ENCODE measurements at regions not wholly inside any gene's neighbourhood (a gene's known extent, or its start where the extent isn't known, plus 50 kb on each side); places are given as distances from the start of the nearest gene placed in this dataset.
"Not testable (repeated sequence)": the region's sequence is repeated elsewhere in the genome, so short reads cannot be mapped to it uniquely, and the experiment has no call there.

- intact Hi-C loops (cut with DNase I), result no loop called here
- H3K4me3 ChIP-seq (ENCODE audit: low read length), result no peak overlapping the region
- no peaks in the 10 kb centered on the region for H3K27me3 ChIP-seq (ENCODE audit: control insufficient read depth, insufficient read depth)
- H3K27ac ChIP-seq (ENCODE audit: low read length), result no peak overlapping the region
- DNase-seq (no peak), ATAC-seq (no peak)
- peaks cover 3% of the 10 kb centered on the region for H3K4me1 ChIP-seq (ENCODE audit: control insufficient read depth, insufficient read depth, low read length)
- H3K9me3 ChIP-seq (ENCODE audit: control insufficient read depth, low read length), result no peaks in the 10 kb centered on the region
- WGBS, result 91% methylated on average over 2 of the region's 2 CpGs
These were observed 51.8 kb upstream of the CHST3 start for GRCh38 chr10:71912431-71912830.

- Histone ChIP-seq H3K9me3 (ENCODE audit: control insufficient read depth, low read length) (no peaks in the 10 kb centered on the region), H3K27ac (ENCODE audit: low read length) (no peak overlapping the region), H3K4me1 (ENCODE audit: control insufficient read depth, insufficient read depth, low read length) (peaks cover 3% of the 10 kb centered on the region), H3K4me3 (ENCODE audit: low read length) (no peak overlapping the region), H3K27me3 (ENCODE audit: control insufficient read depth, insufficient read depth) (no peaks in the 10 kb centered on the region)
- 78% methylated on average over 10 of the region's 10 CpGs for whole genome bisulfite sequencing
- ATAC-seq (peak in 1 of 2 donors; percentile 63), DNase-seq (no peak)
- intact Hi-C loops (cut with DNase I), result no loop called here
These were observed 52.8 kb upstream of the CHST3 start for GRCh38 chr10:71911296-71911953.

- Histone ChIP-seq H3K9me3 (ENCODE audit: control insufficient read depth, low read length) (no peaks in the 10 kb centered on the region), H3K27ac (ENCODE audit: low read length) (no peak overlapping the region), H3K27me3 (ENCODE audit: control insufficient read depth, insufficient read depth) (no peaks in the 10 kb centered on the region), H3K4me3 (ENCODE audit: low read length) (no peak overlapping the region), H3K4me1 (ENCODE audit: control insufficient read depth, insufficient read depth, low read length) (peaks cover 3% of the 10 kb centered on the region)
- WGBS, result 57% methylated on average over 8 of the region's 8 CpGs
- intact Hi-C loops (cut with DNase I), result no loop called here
- DNase-seq (peak in 1 of 3 donors; percentile 8), ATAC-seq (no peak)
These were observed 54.7 kb upstream of the CHST3 start for GRCh38 chr10:71909399-71910083.

- no peaks in the 10 kb centered on the region for H3K27me3 ChIP-seq (ENCODE audit: control insufficient read depth, insufficient read depth)
- no peak for ATAC-seq
- WGBS, result 68% methylated on average over 5 of the region's 5 CpGs
- H3K4me1 ChIP-seq (ENCODE audit: control insufficient read depth, insufficient read depth, low read length), result peaks cover 3% of the 10 kb centered on the region
- no peak overlapping the region for H3K27ac ChIP-seq (ENCODE audit: low read length)
- no peaks in the 10 kb centered on the region for H3K9me3 ChIP-seq (ENCODE audit: control insufficient read depth, low read length)
- H3K4me3 ChIP-seq (ENCODE audit: low read length), result no peak overlapping the region
- intact Hi-C loops (cut with DNase I), result no loop called here
- no peak for DNase-seq
These were observed 55.2 kb upstream of the CHST3 start for GRCh38 chr10:71908998-71909397.

GRCh38 chr10:71905164-71905563, 54.1 kb upstream of the PSAP start:
- Histone ChIP-seq H3K27me3 (ENCODE audit: control insufficient read depth, insufficient read depth) (no peaks in the 10 kb centered on the region), H3K27ac (ENCODE audit: low read length) (no peak overlapping the region), H3K4me3 (ENCODE audit: low read length) (no peak overlapping the region), H3K9me3 (ENCODE audit: control insufficient read depth, low read length) (no peaks in the 10 kb centered on the region), H3K4me1 (ENCODE audit: control insufficient read depth, insufficient read depth, low read length) (peaks cover 3% of the 10 kb centered on the region)
- intact Hi-C loops (cut with DNase I), result no loop called here
- ATAC-seq (no peak), DNase-seq (no peak)
- 100% methylated on average over 1 of the region's 1 CpG for WGBS

- intact Hi-C loops (cut with DNase I), result not testable (repeated sequence)
These were observed 52.7 kb upstream of the PSAP start for GRCh38 chr10:71903636-71904250.

GRCh38 chr10:71902351-71902750, 51.3 kb upstream of the PSAP start:
- Histone ChIP-seq H3K9me3 (ENCODE audit: control insufficient read depth, low read length) (no peaks in the 10 kb centered on the region), H3K27ac (ENCODE audit: low read length) (no peak overlapping the region), H3K4me3 (ENCODE audit: low read length) (no peak overlapping the region), H3K4me1 (ENCODE audit: control insufficient read depth, insufficient read depth, low read length) (no peaks in the 10 kb centered on the region), H3K27me3 (ENCODE audit: control insufficient read depth, insufficient read depth) (no peaks in the 10 kb centered on the region)
- DNase-seq (peak in 1 of 3 donors; percentile 42), ATAC-seq (no peak)
- intact Hi-C loops (cut with DNase I), result no loop called here
- 94% methylated on average over 6 of the region's 6 CpGs for WGBS

More at GRCh38 chr10:71903636-71904250, 52.7 kb upstream of the PSAP start:
- not testable (repeated sequence) for H3K9me3 ChIP-seq (ENCODE audit: control insufficient read depth, low read length); DNase-seq; H3K4me1 ChIP-seq (ENCODE audit: control insufficient read depth, insufficient read depth, low read length); H3K27me3 ChIP-seq (ENCODE audit: control insufficient read depth, insufficient read depth); H3K4me3 ChIP-seq (ENCODE audit: low read length)
- peak; percentile 78 to 89 for ATAC-seq
- peak overlapping the region; percentile 13 for H3K27ac ChIP-seq (ENCODE audit: low read length)
- WGBS, result 54% methylated on average over 13 of the region's 13 CpGs

Data from right cardiac atrium (tissue), 5 donors.